HCT116 (cell line): ENCODE measurements at regions not wholly inside any gene's neighbourhood (a gene's known extent, or its start where the extent isn't known, plus 50 kb on each side); places are given as distances from the start of the nearest gene placed in this dataset.

Experiments
- EGR1 ChIP-seq: IDR thresholded peaks from 2 replicates; pipeline ENCODE4 v1.6.1; 2012; ENCODE audit warnings: low read depth
- EZH2 ChIP-seq: fragments of 200-600 bp; sonication (generic); IDR thresholded peaks from 2 replicates; pipeline ENCODE4 v1.6.1; 2017; ENCODE audit warnings: antibody characterized with exemption, mixed run types
- POLR2A ChIP-seq: IDR thresholded peaks from 2 replicates; pipeline ENCODE4 v1.7.0; 2011; ENCODE audit warnings: borderline replicate concordance; ENCODE audit not compliant: insufficient read depth, insufficient read length; ENCODE audit errors: extremely low read depth
- RAD21 ChIP-seq: IDR thresholded peaks from 2 replicates; pipeline ENCODE4 v1.6.1; 2012; ENCODE audit warnings: low read depth, mild to moderate bottlenecking
- ZFX ChIP-seq: fragments of 450-650 bp; IDR thresholded peaks from 2 replicates; pipeline ENCODE4 v1.6.1; 2017
- ZNF274 ChIP-seq: fragments of 200-500 bp; sonication (Bioruptor generic); IDR thresholded peaks from 2 replicates; pipeline ENCODE4 v1.6.1; 2014; ENCODE audit warnings: mild to moderate bottlenecking, low read depth, low read length, inconsistent platforms
- TF ChIP-seq, protein P1 (sequence below), 3 experiments: fragments of 200-600 bp in 1 of 3; sonication (generic) in 1 of 3; IDR thresholded peaks in 2 of 3; conservative IDR thresholded peaks in 1 of 3; 2 replicates each; pipeline ENCODE4 v1.5.1; 2012 to 2017; ENCODE audit warnings: low read depth in 2 of 3, low read length in 2 of 3, antibody characterized with exemption in 1 of 3, borderline replicate concordance in 1 of 3, control low read depth in 1 of 3, mild to moderate bottlenecking in 1 of 3, mixed read lengths in 1 of 3, mixed run types in 1 of 3, moderate library complexity in 1 of 3; ENCODE audit not compliant: insufficient read depth in 1 of 3
- TF ChIP-seq, protein P2 (sequence below): IDR thresholded peaks from 2 replicates; pipeline ENCODE4 v1.6.1; 2012; ENCODE audit warnings: low read depth

DNA sequence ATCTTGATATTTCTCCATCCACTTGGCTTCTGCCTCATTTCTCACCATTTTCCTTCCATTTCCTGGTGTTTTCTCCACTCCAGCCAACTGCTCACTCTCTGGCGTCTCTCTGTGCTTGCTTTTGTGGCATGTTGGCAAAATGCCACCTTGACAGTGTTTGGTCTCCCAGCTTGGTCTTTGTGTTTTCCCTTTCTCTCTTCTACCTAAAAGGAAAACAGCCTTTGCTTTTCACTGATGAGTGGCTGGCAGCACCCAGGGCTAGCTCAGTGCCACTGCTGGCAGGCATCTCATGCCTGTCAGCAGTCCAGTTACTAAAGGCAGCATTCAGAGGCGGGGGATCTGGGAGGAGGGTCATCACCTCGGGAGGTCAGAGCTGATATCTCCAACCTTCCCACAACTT, 55.3 kb upstream of the DSCAM start:
- TF ChIP-seq, protein P1, sequence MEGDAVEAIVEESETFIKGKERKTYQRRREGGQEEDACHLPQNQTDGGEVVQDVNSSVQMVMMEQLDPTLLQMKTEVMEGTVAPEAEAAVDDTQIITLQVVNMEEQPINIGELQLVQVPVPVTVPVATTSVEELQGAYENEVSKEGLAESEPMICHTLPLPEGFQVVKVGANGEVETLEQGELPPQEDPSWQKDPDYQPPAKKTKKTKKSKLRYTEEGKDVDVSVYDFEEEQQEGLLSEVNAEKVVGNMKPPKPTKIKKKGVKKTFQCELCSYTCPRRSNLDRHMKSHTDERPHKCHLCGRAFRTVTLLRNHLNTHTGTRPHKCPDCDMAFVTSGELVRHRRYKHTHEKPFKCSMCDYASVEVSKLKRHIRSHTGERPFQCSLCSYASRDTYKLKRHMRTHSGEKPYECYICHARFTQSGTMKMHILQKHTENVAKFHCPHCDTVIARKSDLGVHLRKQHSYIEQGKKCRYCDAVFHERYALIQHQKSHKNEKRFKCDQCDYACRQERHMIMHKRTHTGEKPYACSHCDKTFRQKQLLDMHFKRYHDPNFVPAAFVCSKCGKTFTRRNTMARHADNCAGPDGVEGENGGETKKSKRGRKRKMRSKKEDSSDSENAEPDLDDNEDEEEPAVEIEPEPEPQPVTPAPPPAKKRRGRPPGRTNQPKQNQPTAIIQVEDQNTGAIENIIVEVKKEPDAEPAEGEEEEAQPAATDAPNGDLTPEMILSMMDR (IDR thresholded peaks at IDR 0.05 in 2 of 3, conservative IDR thresholded peaks at IDR 0.05 in 1 of 3; ENCODE audit: borderline replicate concordance in 1 of 3, insufficient read depth in 1 of 3, low read depth in 2 of 3, low read length in 2 of 3): no peak
- TF ChIP-seq, protein P2, sequence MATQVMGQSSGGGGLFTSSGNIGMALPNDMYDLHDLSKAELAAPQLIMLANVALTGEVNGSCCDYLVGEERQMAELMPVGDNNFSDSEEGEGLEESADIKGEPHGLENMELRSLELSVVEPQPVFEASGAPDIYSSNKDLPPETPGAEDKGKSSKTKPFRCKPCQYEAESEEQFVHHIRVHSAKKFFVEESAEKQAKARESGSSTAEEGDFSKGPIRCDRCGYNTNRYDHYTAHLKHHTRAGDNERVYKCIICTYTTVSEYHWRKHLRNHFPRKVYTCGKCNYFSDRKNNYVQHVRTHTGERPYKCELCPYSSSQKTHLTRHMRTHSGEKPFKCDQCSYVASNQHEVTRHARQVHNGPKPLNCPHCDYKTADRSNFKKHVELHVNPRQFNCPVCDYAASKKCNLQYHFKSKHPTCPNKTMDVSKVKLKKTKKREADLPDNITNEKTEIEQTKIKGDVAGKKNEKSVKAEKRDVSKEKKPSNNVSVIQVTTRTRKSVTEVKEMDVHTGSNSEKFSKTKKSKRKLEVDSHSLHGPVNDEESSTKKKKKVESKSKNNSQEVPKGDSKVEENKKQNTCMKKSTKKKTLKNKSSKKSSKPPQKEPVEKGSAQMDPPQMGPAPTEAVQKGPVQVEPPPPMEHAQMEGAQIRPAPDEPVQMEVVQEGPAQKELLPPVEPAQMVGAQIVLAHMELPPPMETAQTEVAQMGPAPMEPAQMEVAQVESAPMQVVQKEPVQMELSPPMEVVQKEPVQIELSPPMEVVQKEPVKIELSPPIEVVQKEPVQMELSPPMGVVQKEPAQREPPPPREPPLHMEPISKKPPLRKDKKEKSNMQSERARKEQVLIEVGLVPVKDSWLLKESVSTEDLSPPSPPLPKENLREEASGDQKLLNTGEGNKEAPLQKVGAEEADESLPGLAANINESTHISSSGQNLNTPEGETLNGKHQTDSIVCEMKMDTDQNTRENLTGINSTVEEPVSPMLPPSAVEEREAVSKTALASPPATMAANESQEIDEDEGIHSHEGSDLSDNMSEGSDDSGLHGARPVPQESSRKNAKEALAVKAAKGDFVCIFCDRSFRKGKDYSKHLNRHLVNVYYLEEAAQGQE: no peak
- TF ChIP-seq EZH2 (no peak), EGR1 (no peak), ZFX (no peak), RAD21 (no peak), POLR2A (no peak), ZNF274 (no peak)
